ENCODE measurements at regions not wholly inside any gene's neighbourhood (a gene's known extent, or its start where the extent isn't known, plus 50 kb on each side); places are given as distances from the start of the nearest gene placed in this dataset.
"Not testable (repeated sequence)": the region's sequence is repeated elsewhere in the genome, so short reads cannot be mapped to it uniquely, and the experiment has no call there.

GRCh38 chr2:34161549-34161948 lies 562.5 kb upstream of the FAM98A start:
- no peak for DNase-seq (ENCODE audit: low spot score)
- Mint-ChIP-seq H3K36me3 (ENCODE audit: low read depth) (no peaks in the 10 kb centered on the region), H3K27ac (ENCODE audit: unreplicated experiment) (no peak overlapping the region), H3K4me3 (ENCODE audit: unreplicated experiment) (no peak overlapping the region), H3K4me1 (ENCODE audit: low read depth) (no peaks in the 10 kb centered on the region), H3K27me3 (ENCODE audit: low read depth) (peaks cover 10% of the 10 kb centered on the region), H3K9me3 (ENCODE audit: low read depth) (no peaks in the 10 kb centered on the region)
- no peak for TF ChIP-seq CTCF (IDR thresholded peaks at IDR 0.05)

- H3K27me3 Mint-ChIP-seq (ENCODE audit: low read depth): peaks cover 18% of the 10 kb centered on the region
- no peak overlapping the region for H3K4me3 Mint-ChIP-seq (ENCODE audit: unreplicated experiment)
- DNase-seq (ENCODE audit: low spot score): no peak
- H3K4me1 Mint-ChIP-seq (ENCODE audit: low read depth): no peaks in the 10 kb centered on the region
- no peaks in the 10 kb centered on the region for H3K9me3 Mint-ChIP-seq (ENCODE audit: low read depth)
- TF ChIP-seq CTCF (IDR thresholded peaks at IDR 0.05): no peak
- no peaks in the 10 kb centered on the region for H3K36me3 Mint-ChIP-seq (ENCODE audit: low read depth)
- H3K27ac Mint-ChIP-seq (ENCODE audit: unreplicated experiment): no peak overlapping the region
These were observed 560.8 kb upstream of the FAM98A start for GRCh38 chr2:34159901-34160300.

GRCh38 chr2:34153484-34153883 lies 554.4 kb upstream of the FAM98A start:
- Mint-ChIP-seq H3K9me3 (ENCODE audit: low read depth) (peaks cover 2% of the 10 kb centered on the region), H3K36me3 (ENCODE audit: low read depth) (no peaks in the 10 kb centered on the region), H3K27me3 (ENCODE audit: low read depth) (peaks cover 17% of the 10 kb centered on the region), H3K4me1 (ENCODE audit: low read depth) (no peaks in the 10 kb centered on the region), H3K4me3 (ENCODE audit: unreplicated experiment) (no peak overlapping the region), H3K27ac (ENCODE audit: unreplicated experiment) (no peak overlapping the region)
- no peak for DNase-seq (ENCODE audit: low spot score)
- no peak for TF ChIP-seq CTCF (IDR thresholded peaks at IDR 0.05)

- DNase-seq (ENCODE audit: low spot score): no peak
- no peaks in the 10 kb centered on the region for H3K36me3 Mint-ChIP-seq (ENCODE audit: low read depth)
- TF ChIP-seq CTCF (IDR thresholded peaks at IDR 0.05): no peak
- no peak overlapping the region for H3K27ac Mint-ChIP-seq (ENCODE audit: unreplicated experiment)
- H3K4me1 Mint-ChIP-seq (ENCODE audit: low read depth): no peaks in the 10 kb centered on the region
- H3K4me3 Mint-ChIP-seq (ENCODE audit: unreplicated experiment): no peak overlapping the region
- peaks cover 2% of the 10 kb centered on the region for H3K27me3 Mint-ChIP-seq (ENCODE audit: low read depth)
- peaks cover 15% of the 10 kb centered on the region for H3K9me3 Mint-ChIP-seq (ENCODE audit: low read depth)
These were observed 548.7 kb upstream of the FAM98A start for GRCh38 chr2:34147780-34148179.

GRCh38 chr2:34143149-34143548 lies 544.0 kb upstream of the FAM98A start:
- Mint-ChIP-seq H3K4me3 (ENCODE audit: unreplicated experiment) (no peak overlapping the region), H3K36me3 (ENCODE audit: low read depth) (no peaks in the 10 kb centered on the region), H3K4me1 (ENCODE audit: low read depth) (no peaks in the 10 kb centered on the region), H3K27me3 (ENCODE audit: low read depth) (peaks cover 5% of the 10 kb centered on the region), H3K9me3 (ENCODE audit: low read depth) (peaks cover 12% of the 10 kb centered on the region), H3K27ac (ENCODE audit: unreplicated experiment) (no peak overlapping the region)
- TF ChIP-seq CTCF (IDR thresholded peaks at IDR 0.05): no peak
- DNase-seq (ENCODE audit: low spot score): no peak

GRCh38 chr2:34142531-34143008 lies 543.5 kb upstream of the FAM98A start:
- not testable (repeated sequence) for H3K4me1 Mint-ChIP-seq (ENCODE audit: low read depth); H3K4me3 Mint-ChIP-seq (ENCODE audit: unreplicated experiment); H3K27me3 Mint-ChIP-seq (ENCODE audit: low read depth); H3K27ac Mint-ChIP-seq (ENCODE audit: unreplicated experiment); H3K36me3 Mint-ChIP-seq (ENCODE audit: low read depth); DNase-seq (ENCODE audit: low spot score)
- H3K9me3 Mint-ChIP-seq (ENCODE audit: low read depth): peaks cover 12% of the 10 kb centered on the region

GRCh38 chr2:34133065-34133464 lies 534.0 kb upstream of the FAM98A start:
- H3K27ac Mint-ChIP-seq (ENCODE audit: unreplicated experiment): not testable (repeated sequence)

More at GRCh38 chr2:34133065-34133464, 534.0 kb upstream of the FAM98A start:
- DNase-seq (ENCODE audit: low spot score); H3K36me3 Mint-ChIP-seq (ENCODE audit: low read depth); H3K4me3 Mint-ChIP-seq (ENCODE audit: unreplicated experiment); H3K27me3 Mint-ChIP-seq (ENCODE audit: low read depth); H3K4me1 Mint-ChIP-seq (ENCODE audit: low read depth); H3K9me3 Mint-ChIP-seq (ENCODE audit: low read depth): not testable (repeated sequence)
